Amygdala (tissue), 56 donors: ENCODE measurements at regions not wholly inside any gene's neighbourhood (a gene's known extent, or its start where the extent isn't known, plus 50 kb on each side); places are given as distances from the start of the nearest gene placed in this dataset.

Source experiments
- DNase-seq, 56 donors: peaks; one replicate each; lab custom pipeline; 2025; lab: John Stamatoyannopoulos, UW

DNA sequence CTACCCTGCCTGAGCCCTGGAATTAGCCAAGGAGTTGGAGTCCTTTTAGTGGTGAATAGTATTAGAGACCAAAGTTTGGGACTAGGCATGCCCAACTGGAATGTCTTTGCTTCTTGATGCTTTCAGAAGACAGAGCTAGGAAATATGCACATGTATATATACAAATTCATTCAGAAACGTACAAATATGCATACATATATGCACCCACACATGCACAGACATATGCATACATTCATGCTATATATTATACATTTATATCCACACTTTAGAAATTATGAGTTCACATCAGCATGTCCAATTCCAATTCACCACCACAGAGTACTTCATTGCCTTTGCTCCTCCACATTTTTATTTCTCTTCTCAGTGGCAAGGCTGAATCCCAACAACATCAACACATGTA lies 398.3 kb upstream of the MPDZ start:
- no peak for DNase-seq

DNA sequence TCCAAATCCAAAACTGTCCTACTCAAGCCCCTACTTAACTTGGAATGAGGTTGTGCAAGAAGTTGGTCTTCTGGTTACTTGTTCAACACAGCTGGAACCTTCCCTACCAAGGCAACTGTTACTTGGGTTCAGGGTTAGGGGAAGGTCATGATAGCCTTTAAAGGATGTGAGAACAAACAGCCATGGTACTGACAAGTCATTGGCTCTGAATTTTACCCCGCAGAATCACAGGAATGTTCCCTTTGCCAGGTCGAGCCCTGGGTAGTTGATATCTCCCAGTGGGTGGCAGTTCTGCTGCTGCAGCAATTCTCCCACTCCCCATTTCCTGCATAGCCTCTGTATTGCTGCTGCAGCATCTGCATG lies 396.1 kb upstream of the MPDZ start:
- DNase-seq: no peak

DNA sequence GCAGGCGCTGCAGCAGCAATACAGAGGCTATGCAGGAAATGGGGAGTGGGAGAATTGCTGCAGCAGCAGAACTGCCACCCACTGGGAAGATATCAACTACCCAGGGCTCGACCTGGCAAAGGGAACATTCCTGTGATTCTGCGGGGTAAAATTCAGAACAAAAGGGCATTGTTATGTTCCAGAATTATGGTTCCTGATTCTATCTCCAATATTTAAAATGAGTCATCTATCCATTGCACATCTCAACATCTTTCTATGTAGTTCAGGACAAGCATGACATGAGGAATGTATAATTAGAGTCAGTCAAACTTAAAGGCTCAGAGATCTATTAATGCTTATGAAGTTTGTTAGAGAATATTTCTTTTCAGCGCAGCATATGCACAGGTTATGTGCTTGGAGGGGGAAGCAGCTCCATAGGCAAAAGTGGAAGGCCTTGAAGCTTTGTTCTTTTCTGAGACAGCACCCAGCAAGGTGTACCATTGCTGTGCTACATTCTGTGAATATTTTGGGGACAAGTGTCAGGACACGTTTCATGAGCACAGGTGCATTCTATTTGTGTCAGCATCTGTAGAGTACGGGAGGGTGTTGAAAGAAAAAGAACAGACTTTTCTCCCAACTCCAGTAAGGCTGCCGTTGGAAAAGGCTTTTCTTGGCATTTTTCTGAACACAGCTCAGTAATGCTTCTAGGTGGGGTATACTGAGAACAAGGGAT lies 395.6 kb upstream of the MPDZ start:
- DNase-seq: no peak

DNA sequence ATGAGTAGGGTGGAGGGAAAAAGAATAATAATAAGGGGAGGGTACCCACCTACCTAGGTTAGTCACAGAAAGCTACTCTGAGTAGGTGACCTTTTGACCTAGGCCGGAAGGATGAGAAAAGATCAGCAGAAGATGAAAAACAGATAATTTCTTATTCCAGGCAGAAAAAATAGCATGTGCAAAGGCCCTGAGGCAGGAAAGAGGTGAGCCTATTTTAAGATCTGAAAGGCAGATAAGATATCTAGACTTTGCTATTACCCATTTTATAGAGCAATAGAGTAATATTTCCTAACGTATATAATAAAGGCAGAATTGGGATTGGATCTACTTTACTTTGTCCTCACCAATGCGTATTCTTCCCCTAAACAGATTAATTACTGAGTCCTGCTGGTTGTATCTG lies 393.9 kb upstream of the MPDZ start:
- no peak for DNase-seq

DNA sequence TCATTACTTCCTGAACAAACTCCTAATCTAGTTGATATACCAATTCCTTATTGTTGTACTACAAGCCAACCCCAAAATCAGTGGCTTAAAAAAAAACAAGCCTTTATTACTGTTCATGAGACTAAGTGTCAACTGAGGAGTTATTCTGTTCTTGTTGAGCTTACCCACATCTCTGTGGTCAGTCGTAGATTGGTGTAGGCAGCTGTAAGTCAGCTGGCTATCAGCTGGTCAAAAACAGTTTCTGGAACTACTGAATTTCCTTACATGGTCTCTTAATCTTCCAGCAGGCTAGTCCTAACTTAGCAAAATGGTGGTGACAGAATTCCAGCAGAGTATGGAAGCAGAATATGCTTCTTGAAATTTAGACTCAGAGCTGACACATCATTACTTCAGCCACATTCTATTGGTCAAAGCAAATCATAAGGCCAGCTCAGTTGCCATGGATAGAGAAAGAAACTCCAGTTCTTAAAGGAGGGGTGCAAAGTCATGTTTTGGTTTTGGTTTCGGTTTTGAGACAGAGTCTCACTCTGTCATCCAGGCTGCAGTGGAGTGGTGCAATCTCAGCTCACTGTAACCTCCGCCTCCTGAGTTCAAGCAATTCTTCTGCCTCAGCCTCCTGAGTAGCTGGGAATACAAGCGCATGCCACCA lies 386.1 kb upstream of the MPDZ start:
- DNase-seq: no peak

DNA sequence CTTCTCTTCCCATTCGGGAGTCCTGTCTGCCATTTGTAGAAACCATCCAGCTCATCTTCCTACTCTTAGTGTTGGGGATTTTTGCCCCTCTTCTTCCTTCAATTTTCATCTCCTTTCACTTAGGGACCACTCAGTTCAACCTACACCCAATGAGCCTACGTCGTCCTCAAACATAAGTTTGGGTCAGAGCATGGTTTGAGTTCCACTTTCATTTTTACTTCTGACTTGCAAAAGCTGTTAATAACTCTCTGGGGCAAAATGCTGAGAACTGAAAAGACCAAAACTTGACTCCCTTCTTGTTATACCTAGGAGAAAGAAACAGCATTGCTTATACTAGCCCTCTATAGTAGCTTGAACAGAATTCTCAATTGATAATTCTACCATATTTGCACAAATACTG lies 381.5 kb upstream of the MPDZ start:
- DNase-seq: no peak

DNA sequence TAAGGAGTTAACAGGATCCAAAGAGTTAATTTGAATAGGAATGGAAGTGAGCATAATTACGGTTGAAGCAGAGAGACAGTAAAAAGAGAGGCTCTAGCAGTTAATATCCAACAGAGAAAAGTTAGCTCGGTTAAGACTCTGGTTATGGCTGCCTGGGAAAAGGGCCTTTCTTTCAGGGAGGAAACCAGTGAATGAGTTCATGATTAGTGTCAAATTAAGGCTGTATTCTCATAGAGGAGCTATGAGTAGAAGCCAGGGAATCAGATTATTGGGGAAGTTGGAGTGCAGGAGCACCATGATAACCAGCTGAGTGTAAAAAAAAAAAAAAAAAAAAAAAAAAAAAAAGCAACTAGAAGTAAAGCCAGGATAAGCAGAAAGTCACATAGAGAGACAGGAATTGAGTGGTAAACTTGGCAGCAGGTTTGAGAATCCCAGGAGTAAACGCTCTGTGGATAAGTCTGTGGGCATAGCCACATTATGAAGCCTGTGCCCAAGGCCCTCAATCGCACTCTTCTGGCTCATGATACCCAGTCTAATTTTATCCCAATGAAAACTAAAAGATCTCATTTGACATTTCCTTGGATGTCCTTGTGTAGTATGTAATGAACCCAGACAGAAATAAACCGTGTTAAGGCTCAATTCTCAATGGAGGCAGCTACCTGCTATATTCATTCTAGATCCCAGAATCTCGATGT lies 372.6 kb upstream of the MPDZ start:
- no peak for DNase-seq

DNA sequence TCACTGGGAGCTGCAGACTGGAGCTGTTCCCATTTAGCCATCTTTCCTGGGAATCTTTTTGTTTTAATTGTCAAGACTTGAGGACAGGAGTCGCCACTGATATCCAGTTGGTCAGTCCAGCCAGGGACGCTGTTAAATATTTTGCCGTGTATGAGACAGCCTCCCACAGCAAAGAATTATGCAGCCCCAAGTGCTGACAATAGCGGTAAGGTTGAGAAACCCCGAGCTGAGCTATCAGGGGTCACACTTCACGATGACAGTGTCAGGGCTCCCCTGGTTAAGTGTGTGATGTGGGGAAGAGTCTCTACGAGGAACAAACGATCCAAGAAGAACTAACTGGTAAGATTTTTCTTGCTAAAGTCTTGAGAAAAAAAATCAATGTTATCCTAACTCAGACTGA lies 372.0 kb upstream of the MPDZ start:
- no peak for DNase-seq

DNA sequence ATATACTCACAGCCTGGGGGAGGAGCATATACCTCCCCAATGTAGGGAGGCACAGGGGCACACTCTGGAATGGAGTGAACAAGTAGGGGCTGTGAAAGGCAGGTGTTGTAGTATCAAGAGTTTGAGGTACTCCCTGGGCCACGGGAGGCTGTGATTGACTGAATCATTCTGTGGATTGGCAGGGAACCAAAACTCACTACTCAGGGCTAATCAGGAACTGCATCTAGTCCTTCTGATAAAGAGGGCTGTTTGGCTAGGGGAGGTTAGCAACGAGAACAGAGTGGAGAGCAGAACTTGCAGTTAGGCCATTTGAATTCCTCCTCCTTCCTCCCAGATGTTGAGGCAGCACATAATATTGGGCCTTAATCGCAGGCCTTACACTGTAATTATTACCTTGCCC lies 369.2 kb upstream of the MPDZ start:
- DNase-seq: no peak

DNA sequence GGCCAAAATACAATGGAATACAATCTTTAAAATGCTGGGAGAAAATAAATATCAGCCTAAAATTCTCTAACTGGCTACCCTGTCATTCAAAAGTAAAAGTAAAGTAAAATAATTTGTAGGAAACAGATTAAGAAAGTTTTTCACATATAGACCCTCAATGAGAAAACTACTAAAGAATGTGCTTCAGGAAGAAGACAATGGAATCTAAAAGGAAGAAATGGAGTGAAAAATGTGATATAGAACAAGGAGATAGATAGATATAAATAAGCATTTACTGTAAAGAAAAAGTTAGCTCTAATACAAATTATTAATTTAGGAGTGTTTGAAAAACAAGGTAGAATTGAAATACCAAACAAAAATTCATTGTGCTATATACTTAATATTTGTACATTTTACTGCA lies 368.6 kb upstream of the MPDZ start:
- no peak for DNase-seq

DNA sequence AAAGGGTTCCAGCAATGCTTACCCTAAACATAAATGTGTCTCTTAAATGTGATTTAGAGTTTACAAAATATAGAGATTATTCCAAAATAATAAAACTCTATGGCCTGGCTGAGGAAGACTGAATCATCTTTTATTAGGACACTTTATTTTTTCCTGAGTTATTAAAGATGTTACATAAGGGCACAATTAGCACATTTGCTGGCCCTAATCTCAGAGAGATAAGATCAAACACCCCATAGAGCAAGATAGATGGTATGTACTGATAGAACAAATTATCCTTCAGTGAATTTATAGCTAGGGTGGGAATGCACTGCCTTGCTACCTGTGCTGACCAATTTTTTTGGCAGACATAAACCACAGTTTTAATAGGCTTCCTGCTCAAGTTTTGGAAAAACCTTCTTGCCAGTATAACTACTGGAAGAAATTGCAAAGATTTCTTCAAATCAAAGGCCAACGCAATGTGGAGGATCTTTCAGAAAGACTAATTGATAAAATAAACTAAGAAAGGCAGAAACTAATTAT lies 367.1 kb upstream of the MPDZ start:
- no peak for DNase-seq

DNA sequence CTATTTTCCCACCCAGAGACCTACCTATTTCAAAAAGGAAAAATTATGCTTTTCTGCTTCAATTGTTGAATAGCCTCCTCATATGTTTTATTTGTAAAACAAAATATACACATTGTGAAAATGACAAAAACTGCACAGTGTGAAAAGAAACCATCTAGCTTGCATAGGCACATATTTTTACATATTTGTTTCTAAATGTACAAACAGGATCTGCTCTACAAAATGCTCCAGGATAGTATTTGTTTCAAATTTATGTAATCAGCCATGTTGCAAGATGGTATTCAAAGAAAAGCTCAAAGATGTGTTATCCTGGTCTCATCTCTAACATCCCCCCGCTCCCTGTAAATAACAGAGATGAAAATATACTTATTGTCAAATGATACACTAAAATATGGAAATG lies 366.1 kb upstream of the MPDZ start:
- no peak for DNase-seq

DNA sequence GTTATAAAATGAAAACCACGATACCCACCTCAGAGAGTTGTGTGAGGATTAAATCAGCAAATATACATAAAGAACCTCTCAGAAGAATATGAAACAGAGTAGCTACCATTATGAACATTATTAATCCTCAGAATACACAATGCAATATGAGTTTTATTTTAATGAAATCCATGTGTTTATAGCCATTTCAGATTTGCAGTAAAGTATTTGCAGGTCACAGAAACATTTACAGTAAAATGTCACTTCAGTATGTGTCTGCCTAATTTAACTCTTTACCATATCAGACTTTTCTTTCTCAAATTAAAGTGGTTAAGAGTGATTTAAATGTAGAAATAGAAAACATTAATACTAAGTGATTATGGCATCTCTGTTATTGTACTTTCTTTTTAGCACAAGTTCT lies 365.2 kb upstream of the MPDZ start:
- no peak for DNase-seq

DNA sequence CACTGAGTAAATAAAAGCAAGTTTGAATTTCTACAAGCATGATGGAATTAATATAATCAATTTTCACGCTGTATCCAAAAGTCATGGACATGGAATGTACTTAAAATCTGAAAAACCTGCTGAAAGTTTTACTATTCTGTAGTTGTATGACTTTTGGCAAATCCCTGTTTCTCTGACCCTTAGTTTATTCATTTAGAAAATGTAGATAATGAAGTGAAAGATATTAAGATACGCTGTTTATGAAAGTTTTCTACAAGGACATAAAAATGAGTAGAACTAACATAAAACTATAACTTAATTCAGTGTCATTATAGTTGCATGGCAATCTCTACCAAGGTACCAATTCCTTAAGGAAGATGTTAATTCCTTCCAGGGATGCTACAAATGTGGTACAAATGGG lies 363.2 kb upstream of the MPDZ start:
- no peak for DNase-seq

DNA sequence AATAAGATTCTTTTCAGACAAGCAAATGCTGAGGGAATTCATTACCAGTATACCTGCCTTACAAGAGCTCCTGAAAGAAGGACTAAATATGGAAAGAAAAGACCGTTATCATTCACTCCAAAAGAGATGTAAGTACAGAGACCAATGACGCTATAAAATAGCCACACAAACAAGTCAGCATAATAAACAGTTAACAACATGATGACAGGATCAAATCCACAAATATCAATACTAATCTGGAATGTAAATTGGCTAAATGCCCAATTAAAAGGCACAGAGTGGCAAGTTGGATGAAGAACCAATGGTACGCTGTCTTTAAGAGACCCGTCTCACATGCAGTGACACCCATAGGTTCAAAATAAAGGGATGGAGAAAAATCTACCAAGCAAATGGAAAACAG lies 349.6 kb upstream of the MPDZ start:
- DNase-seq: no peak

DNA sequence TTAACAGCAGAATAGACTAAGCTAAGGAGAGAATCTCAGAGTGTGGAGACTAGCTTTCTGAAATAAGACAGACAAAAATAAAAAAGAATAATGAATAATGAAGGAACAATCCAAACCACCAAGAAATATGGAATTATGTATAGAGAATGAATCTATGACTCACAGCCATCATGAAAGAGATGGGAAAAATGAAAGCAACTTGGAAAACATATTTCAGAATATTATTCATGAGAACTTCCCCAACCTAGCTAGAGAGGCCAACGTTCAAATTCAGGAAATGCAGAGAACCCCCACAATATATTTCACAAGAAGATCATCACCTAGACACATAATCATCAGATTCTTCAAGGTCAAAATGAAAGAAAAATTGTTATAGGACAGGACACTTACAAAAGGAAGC lies 349.0 kb upstream of the MPDZ start:
- DNase-seq: no peak

DNA sequence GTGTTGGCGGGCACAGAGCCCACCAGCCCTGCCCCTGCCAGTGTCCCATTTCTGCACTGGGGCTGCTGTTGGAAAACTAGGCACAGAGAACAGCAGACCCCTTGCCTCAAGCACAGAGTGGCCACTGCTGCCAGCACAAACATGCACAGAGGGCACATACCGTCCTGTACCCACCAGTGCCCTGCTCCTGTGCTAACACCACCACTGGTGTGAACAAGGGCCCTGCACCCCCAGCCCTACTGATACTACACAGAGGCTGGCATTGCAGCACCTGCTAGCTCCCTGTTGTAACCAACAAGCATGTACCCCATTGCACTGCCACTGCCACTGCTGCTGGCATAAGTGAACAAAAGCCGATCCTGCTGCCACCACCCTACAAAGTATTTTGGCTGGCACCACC lies 348.0 kb upstream of the MPDZ start:
- DNase-seq: no peak

DNA sequence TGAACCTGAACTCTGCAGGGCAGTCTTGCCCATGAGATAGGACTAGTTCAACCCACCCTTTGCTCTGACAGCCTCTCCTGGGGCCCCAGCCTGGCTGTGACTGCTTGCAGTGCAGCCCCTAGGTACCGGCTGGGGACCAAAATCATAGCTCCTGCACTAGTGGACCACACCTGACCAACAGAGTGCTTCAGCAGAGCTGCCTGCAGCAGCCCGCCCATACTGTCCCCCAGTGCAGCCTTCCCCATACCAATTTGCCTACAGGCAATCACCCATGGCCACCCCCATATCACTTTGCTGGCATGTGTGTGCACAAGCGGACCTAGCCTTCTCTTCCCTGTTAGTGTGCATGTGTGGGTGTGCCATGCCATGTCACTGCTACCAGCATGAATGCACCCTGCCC lies 347.6 kb upstream of the MPDZ start:
- no peak for DNase-seq

DNA sequence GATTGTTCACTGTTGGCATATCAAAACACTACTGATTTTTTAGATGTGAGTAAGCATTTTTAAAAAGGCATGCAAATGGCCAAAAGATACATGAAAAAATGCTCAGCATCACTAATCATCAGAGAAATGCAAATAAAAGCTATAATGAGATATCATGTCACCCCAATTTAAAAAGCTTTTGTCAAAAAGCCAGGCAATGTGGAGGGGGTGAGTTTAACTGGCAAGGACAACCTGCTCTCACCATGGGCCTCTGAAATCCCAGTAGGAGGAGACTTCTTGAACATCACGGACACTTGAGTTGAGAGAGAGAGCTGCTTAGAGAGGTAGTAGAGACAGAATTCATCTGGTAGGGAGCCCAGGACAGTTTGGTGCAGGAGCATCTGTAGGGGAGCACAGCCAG lies 347.1 kb upstream of the MPDZ start:
- no peak for DNase-seq

DNA sequence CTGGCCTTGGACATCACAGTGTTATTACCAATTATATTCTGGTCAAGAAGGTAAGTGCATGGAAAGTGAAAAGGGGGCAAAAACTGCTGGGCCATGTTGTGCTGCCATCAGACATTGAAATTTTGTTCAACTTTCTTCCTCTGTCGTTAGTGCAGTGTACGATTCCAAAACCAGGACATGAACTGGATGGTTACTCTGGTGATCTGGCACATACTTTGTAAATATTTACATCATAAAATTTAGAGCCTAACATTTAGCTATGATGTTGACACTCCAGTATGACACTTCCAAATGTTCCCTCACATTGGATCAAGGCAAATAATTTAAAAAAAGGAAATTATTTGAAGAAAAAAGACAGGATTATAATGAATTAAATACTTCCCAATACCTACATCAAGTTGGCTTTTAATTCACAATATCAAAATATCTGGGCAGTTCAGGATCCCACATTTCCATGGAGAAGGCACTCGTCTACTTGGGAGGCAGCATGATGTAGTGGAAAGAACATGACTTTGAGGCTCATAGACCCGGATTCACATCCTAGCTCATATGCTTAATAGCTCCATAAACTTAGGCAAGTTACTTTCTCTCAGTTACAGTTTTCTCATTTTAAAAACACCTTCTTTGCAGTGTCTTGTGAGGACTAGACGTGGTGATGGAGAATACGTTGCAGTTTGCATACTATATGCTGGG lies 342.5 kb upstream of the MPDZ start:
- no peak for DNase-seq

DNA sequence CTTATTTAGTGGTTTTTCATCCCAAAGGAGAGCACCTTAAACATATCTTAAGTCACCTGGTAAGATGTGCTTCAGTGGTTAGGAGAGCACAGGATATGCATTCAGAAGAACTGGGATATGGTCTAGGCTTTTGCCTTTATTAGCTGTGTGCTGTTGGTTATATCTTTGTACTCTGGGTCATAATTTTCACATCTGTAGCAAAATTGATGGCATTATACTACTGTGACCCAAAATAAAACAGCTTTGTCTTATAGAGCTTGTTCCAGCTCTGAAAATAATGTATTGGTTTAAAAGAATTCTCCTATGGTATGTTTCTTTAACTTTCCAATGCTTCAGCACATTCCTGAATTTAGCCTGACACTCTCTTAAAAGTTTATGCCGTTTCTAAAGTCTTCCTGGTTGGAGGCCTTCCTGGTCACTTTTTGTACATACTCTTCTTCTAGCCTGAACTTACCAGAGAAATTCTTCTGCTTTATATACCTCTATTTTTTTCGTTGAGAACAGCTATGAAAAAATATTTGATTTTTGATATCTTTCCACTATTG lies 337.1 kb upstream of the MPDZ start:
- no peak for DNase-seq
